GM18505 (cell line): ENCODE measurements at regions not wholly inside any gene's neighbourhood (a gene's known extent, or its start where the extent isn't known, plus 50 kb on each side); places are given as distances from the start of the nearest gene placed in this dataset.

Source experiments
- ATAC-seq: cut with Tn5 transposase; IDR thresholded peaks from one replicate; pipeline ENCODE4 v1.9.1; 2021; ENCODE audit not compliant: unreplicated experiment
- POLR2A ChIP-seq: IDR thresholded peaks from 4 replicates; pipeline ENCODE4 v1.6.1; 2011; ENCODE audit warnings: borderline replicate concordance; ENCODE audit not compliant: insufficient read depth, insufficient read length; ENCODE audit errors: extremely low read depth

DNA sequence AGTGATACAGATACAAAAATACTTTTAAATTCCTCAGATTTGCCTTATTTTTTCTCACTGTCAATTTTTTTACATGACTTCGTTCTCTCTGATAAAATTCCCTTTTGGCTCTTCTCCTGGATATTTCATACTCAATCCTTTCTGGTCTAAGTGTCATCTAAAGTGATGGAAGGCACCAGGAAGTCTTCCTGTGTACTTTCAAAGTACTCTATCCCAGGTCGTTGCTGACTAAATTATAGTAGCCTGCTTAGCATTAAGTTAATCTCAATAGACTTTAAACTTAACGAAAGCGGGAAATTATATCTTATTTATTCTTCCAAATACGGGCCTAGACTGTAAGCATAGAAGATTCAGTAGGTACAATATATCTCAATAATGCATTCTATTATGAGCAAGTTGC, 67.8 kb downstream of the CASP12 start:
- no peak for TF ChIP-seq POLR2A
- no peak for ATAC-seq

DNA sequence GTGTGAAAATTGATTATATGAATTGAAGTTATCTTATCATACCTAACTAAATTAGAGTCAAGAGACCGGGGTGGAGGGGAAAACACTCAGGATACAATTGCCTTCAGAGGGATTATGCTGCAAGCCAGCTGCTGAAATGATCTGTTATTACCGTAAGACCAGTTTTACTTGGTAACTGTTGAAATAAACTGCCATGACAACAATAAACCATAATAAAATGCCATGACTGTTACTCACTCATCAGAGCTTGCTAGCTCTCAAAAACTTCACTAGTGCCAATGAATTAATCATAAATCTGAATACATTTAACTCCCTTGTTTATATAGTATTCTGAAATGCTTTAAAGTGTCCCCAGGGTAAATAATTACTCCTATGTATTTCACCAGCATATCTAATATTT, 68.2 kb downstream of the CASP12 start:
- ATAC-seq, result no peak
- TF ChIP-seq POLR2A, result no peak

DNA sequence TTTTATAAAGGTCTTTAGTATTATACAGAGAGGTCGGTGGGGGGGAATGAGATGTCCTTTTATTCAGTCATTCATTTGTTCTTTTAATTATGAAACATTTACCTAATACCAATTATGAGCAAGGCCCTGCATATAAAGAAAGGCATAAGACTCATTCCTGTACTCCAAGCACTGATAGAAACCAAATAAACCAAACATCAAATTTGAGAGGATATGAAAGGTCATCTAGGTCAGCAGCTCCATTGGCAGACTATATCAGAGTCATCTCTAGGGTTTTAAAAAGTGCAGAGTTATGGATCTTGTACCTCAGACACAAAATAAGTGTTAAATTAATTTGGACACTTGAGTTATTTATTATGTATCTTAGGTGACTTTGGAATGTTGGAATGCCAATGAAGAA, 71.5 kb downstream of the CASP12 start:
- TF ChIP-seq POLR2A, result no peak
- no peak for ATAC-seq

DNA sequence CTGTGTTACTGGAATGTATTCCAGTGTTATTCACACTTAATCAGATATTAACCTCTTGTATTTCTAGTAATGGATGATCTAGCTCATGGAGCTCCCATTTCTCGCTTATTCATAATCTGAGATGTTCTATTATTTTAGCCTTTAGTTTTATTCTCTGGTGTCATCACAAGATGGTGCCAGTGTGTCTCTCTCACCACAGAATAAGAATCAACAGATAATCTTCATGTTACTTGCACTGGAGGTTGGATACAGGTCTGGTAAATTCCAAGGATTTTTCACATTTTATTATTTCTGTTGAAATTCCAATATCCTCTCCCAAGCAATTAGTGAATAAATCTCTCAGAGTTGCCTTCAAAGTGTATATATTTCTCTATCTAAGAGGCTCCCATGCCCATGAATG, 74.6 kb downstream of the CASP12 start:
- ATAC-seq, result no peak
- TF ChIP-seq POLR2A, result no peak

DNA sequence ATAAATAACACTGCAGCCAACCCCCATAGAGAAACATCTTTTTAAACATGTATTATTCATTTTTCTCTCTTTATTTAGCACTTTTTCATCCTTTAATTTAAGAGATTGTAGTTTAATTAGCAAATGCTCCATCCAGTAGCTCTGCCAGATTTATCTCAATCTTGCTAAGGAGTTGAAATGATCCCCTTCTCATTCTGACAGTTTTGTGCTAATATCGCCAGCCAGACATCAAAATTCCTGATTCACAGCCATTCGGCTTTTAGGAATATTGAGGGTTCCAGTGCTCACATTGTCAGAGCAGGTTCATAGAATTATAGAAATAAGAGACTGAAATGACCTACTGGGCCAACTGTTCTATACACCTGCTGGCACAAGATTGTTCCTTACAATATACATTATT, 77.8 kb downstream of the CASP12 start:
- TF ChIP-seq POLR2A, result no peak
- no peak for ATAC-seq

DNA sequence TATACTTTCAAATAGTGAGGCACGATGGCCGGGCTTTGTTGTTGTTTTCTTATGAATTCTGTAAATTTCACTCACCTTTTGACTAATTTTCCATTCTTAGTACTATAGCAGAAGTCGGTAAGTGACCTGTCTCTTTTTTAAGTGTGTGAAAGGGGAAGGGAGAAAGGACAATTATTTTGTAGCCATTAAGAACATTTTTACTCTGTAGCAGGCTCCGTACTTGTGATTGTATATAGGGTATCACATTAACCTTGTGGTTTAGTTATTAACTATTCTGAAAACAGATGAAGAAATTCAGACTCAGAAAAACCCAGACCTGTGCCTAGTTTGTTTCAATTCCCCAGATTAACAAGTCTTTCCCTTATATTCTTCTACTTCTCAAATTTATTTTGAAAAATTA, 78.7 kb downstream of the CASP12 start:
- TF ChIP-seq POLR2A, result no peak
- ATAC-seq, result no peak

- ATAC-seq, result no peak
- no peak for TF ChIP-seq POLR2A
Observed at GRCh38 chr11:104819107-104819506, 79.2 kb downstream of the CASP12 start.

GRCh38 chr11:104817973-104818372, 80.3 kb downstream of the CASP12 start:
- no peak for TF ChIP-seq POLR2A
- no peak for ATAC-seq

- TF ChIP-seq POLR2A, result no peak
- ATAC-seq, result no peak
Observed at GRCh38 chr11:104813532-104813931, 84.7 kb downstream of the CASP12 start.

GRCh38 chr11:104812103-104812788, 86.0 kb downstream of the CASP12 start:
- TF ChIP-seq POLR2A, result no peak
- no peak for ATAC-seq

- ATAC-seq, result no peak
- TF ChIP-seq POLR2A, result no peak
Observed at GRCh38 chr11:104803776-104804175, 94.5 kb downstream of the CASP12 start.

DNA sequence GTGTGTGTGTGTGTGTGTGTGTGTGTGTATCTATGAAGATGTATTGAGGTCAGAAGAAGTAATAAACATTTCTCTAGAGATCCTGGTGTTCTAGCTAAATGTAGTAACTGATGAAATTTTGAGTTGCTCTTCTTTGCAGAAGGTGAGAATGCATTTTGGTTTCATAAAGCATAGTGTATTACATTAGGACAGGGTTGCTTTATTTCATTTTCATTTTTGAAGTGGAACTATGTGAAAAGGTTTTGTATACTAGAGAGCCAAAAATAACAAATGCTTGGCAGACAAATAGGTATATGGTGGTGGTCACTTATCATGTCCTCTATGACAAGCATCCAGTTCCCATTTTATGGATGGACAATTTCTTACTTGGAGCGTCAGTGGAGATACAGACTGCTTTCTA, 99.0 kb downstream of the CASP12 start:
- TF ChIP-seq POLR2A, result no peak
- ATAC-seq, result peak; percentile 65

DNA sequence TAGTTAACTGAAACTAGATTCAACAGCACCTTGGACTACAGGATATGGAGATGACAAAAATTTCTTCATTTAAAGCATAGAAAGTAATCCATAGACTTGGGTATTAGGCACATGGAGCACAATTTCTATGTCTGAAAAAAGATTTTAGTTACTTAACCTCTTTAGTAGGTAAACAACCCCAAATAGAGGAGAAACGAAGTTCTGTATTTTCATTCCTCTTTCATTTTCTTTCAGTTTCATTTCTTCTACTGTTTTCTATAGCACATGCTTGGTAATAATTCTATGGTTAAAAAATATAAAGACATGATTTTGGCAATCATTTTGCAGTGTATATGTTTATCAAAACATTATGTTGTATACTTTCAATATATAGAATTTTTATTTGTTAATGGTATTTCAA, 99.5 kb downstream of the CASP12 start:
- peak; percentile 55 for ATAC-seq
- no peak for TF ChIP-seq POLR2A

DNA sequence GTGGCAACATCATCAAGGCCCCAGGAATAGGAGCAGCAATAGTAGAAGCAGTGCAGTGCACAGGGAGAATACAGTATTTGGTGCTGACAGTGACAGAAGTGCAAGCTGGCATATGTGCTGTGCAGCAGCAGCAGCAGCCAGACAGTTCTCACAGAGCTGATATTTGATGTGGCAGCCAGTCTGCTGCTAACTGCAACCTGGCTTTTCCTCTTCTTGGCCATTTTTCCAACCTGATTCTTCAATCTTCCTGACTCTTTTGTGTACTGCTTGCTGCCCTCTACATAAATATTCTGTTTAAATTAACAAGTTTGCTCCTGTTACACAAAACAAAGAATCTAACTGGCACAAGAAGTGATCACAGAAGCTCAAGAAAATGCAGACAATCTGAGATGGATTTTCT, 102.0 kb downstream of the CASP12 start:
- no peak for ATAC-seq
- TF ChIP-seq POLR2A, result no peak
